CD4-positive, alpha-beta T cell treated with Interleukin-6 for 4 hours (primary cell): ENCODE measurements at regions not wholly inside any gene's neighbourhood (a gene's known extent, or its start where the extent isn't known, plus 50 kb on each side); places are given as distances from the start of the nearest gene placed in this dataset.

Source experiments
- DNase-seq: peaks from one replicate; pipeline ENCODE4 v3.0.0-alpha.2; 2020; ENCODE audit warnings: mixed read lengths

DNA sequence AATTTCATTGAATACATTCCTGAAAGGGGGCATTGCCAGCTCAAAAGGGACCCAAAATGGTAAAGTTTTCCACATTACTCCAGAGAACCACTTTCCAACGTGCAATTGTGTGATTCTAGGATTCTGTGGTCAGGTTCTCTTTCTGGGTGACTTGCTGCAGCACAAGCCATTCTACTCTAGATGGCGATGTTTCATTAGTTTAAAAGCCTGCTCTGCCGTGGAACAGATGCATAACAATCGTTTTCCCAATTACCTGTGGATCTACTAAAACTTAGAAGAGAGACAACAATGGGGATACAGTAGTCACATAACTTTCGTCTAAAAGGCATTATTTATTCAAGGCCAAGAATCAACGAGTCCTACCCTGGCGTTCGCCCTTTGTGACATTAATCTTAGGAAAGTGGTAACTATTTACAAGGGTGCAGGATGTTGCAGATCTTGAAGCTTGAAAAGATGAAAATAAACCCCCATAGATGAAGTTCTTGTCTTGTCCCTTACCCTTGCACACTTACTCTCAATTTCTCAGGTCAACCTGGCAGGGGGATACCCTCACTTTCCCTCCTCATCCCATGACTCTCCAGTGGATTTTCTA, 400.9 kb downstream of the SNAPC1 start:
- DNase-seq: no peak

DNA sequence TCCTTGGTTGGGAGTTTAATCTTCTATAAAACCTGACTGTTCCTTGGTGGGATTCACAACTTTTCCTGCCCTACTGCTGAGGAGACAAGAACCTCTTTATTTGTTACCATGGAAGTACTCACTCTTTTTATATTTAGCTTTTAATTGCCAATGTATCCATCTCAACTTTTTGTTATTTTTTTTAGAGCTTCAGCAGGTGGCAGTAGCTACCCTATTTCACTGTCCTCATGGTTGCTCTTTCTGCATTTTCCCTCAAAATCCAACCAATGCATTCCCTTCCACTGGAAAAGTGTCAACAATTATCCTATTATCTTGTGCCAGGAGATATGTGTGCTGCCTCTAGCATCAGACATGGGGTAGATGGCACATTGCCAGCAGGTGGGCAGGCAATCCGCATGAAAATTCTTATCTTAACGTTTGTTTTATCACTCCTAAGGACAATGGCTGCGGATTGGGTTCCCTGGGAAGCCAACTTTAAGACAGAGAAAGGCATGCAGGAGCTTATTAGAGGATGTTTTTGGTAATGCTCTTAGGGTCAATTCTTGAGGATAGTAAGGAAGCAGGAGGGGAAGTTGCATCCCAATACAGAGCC, 406.4 kb downstream of the SNAPC1 start:
- DNase-seq: no peak

DNA sequence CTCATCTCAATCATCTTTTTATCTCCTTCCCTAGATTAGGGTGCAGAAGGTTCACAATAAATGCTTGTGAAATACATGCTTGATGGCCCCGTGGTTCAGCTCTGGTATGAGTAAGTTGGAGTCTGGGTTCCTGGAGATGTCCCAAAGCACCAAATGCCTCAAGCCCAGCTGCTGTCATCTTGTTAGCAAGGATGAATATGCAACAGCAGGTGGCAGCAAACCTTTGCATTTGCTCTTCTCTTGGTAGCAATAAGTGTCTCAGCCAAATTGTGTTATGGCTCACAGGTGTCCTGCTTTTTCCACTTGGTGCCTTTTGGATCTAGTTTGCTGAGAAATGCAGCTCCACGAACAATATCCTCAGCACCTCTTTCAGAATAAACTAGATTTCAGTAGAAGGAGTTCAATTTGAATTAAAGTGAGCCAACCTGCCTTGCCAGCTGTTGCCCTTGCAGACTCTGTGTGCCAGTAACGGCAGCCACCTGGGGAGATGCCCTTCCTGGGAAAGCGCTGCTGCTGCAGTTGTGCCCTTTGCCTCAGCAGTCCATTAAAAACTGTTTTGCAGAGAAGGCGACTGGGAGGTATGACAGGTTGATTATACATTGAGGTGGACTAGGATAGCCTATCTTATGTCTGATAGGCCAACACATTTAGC, 417.3 kb downstream of the SNAPC1 start:
- DNase-seq: peak; percentile 2

DNA sequence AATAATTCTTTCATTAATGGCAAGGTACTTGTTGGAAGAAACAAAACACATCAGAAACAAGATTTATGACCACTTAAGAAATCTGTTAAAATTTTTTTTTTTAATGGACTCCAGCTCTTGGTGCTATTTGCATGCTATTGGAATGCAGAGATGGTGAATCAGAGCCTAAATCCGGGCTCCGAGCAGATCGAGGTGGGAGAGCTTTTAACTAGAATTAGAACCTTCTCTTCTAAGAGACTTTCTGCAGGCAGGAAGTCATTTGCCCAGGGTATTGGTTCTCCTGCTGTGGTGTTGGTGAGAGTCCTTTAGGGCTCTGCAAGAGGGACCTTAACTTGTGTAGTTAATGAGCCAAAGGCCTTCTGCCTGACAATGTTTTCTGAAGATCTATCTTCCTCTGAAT, 419.4 kb downstream of the SNAPC1 start:
- DNase-seq: no peak

DNA sequence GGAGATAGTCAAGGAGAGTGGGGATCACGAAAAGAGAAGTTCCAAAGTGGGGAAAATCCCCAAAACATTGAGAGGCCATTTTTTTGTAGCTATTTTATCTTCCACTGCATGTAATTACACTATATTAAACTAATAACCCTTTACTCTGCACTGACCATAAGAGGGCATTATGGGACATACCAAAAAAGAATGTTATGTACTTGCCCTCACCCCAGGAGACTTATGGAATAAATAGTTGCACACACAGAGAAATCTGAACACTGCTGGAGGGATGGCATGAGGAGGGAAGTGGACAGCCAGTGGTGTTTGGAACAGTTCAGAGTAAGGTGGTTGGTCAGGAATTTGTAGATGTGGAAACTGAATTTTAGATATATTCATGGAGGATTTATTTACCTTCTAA, 422.9 kb downstream of the SNAPC1 start:
- DNase-seq: no peak

DNA sequence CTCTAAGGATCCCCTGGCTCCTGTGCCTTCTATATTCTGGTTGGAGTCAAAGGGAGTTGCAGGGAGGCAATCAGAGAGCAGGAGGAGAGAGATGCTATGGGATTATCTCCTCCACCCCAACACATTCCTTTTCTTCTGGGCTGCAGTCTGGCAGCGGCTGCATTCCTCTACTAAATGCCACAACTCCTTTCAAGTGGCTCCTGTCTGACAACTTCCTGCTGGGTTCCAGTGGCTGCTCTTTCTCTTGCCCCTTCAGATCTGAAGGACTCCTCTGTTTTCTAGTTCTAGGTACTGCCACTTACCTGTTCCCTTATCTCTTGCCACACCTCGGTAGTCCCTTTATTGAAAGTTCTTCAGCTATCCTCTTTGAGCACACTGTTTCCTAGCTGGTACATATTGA, 425.0 kb downstream of the SNAPC1 start:
- DNase-seq: no peak

DNA sequence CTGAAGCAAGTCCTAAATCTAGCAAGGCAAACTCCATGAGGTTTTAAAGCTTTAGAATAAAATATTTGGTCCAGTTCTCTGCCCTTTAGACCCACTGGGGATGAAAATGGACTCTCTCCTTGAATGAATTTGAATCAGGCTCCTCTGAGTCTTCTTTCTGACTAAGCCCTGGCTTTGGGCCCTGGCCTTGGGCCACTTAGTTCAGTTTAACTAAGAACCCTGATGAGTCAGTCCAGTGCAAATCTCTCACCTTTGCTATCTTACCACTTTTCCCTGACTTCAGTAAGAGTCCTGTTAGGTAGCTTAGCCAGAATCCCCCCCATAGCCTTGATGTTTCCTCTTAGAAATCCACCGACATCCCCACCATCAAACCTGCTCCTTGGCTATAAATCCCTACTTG, 427.5 kb downstream of the SNAPC1 start:
- DNase-seq: no peak

DNA sequence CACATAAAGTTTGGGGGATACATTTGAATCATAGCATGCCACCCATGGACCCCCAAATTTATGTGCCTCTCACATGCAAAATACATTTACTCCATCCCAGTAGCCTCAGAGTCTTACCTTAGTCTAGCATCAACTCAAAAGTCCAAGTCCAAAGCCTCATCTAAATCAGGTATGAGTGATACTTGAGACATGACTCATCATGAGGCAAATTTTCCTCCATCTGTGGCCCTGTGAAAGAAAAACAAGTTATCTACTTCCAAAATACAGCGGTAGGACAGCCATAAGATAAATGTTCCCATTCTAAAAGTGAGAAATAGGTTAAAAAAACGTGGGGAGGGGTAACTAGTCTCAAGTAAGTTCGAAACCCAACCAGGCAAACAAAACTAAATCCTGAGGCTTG, 444.2 kb downstream of the SNAPC1 start:
- no peak for DNase-seq

DNA sequence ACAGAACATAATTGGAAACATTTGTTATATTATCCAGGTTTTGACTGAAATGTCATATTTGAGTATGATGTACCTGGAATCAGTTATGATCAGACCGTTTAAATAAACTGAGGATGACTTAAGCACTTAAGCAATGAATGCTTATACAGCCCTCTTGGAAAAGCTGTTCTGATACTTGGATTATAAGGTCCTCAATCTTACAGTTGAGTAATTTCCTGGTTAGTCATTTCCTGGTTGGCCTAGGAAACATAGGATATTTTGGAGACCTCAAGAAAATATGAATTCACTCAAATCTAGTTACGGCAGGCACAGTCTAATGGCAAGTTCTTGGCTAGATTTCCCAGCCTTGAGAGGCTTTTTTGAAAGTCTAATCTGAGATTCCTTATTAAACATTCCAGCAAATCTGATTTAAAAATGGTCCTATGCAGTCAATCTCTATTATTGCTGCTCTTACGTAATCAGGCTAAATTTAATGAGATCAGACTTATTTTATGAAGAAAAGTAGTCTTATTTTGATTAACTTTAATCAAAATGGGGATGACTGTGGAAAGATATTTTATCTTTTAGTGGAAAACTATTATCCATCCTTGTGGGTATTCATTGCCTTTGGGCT, 447.2 kb downstream of the SNAPC1 start:
- DNase-seq: no peak

DNA sequence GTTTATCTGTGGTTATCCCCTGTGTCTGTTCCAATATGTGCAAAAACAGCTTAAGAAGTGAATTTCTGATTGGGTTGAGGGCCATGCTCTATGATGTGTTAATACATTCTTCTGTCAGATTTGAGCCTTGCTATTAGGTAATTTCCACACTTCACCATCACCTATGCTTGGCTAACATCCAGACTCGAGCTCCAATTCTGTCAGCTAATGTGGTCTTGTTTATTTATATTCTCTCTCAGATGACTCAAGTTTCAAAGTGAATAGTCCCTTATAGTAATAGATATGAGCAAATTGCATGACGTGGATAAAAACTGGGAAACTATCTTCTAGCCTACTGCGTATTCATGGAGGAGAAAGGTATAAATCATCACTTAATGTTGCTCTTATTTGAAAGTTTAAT, 451.3 kb downstream of the SNAPC1 start:
- no peak for DNase-seq

DNA sequence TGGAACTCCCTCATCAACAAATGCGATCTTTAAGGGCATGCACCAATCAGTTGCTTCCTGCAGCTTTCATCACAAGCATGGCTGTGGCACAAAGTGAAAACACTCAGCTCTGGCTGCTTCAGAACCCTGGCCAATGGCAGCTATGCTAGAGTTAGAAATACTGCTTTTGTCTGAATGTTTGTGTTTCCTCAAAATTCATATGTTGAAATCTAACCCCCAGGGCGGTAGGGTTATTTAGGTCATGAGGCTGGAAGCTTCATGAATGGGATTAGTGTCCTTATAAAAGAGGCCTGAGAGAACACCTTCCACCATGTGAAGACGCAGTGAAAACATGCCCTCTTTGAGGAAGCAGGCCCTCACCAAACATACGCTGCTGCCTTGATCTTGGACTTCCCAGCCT, 453.9 kb downstream of the SNAPC1 start:
- DNase-seq: no peak

DNA sequence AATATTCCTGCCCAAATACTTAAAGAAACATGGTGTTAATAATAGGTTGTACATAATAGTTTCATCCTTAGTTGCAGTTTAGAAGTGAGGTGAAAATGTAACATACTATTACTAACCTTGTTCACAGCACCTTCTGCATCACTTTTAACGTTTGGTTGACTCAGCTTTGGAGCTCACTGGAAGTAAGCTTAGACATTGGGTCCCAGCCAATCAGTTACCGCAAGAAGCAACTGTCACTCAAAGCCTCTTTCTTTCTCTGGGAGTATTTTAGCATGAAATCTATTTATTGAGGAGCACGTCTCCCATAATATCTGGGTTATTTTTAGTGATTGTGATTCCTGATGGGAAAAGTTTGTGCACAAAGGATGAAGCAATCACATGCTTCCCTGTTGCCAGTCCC, 472.6 kb downstream of the SNAPC1 start:
- DNase-seq: no peak

DNA sequence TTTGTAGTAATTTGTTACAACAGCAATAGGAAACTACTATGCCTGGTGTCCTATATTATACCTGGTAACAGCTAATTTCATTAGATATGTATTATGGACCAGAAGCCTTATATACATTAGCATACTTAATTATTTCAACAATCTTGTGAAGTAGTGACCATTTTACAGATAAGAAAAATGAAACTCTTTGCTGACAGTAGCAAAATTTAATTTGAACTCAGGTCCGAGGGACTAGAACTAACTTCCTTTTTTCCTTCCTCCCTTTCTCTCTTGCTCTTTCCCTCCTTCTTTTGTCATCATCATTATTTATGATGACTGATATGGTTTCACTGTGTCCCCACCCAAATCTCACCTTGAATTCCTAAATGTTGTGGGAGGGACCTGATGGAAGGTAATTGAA, 482.0 kb downstream of the SNAPC1 start:
- no peak for DNase-seq

DNA sequence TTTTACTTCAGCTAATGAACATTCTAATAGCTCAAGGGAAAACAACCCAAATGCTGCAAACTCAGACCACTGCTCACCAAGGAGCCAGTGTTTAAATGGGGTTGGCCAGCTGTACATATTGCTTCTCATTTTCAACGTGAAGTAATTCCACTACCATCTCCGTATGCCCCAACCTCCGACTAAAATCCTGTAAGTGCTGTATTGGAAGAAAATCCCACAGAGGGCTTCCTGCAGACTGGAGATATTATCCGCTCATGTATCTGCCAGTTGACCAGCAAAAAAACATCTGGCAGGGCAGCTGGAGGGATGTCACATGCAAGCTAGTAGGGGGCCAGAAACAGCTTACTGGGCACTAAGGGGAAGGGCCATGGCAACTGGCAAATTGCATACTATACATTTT, 485.0 kb downstream of the SNAPC1 start:
- no peak for DNase-seq

DNA sequence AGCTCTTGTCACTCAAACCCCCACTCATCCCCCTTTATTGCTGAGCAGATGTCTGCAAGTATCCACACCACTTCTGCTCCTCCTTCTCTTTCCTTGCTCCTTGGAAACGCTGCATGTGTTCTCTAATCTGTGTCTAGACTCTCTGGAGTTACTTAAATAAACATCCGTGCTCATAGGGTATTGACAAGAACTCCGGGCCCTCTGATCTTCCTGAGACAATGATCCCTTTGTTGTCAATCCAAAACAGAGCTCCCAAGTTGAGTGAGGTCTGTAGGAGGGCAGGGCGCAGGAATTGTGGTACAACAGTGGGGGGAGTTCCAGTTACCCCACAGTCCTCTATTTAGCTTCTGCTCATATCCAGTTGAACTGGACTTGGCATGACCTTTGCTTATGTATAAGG, 489.0 kb downstream of the SNAPC1 start:
- no peak for DNase-seq

DNA sequence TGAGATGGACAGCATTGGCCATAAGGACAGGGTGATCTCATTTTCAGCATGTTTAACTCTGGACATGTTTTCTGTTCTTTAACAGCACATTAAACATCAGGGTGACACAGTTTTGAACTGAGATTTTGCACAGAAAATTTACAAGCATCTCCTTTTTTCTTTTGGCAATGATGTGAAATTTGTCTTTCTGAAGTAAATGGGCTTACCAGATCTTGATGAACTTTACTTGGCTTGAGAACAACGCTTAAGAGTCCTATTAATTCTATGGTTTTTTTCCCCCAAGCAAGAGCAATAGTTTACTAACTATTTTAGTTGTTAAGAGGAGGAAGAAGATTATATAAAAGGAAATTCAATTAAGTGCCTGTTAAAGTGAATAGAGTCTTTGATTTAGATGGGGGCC, 491.0 kb downstream of the SNAPC1 start:
- DNase-seq: no peak

DNA sequence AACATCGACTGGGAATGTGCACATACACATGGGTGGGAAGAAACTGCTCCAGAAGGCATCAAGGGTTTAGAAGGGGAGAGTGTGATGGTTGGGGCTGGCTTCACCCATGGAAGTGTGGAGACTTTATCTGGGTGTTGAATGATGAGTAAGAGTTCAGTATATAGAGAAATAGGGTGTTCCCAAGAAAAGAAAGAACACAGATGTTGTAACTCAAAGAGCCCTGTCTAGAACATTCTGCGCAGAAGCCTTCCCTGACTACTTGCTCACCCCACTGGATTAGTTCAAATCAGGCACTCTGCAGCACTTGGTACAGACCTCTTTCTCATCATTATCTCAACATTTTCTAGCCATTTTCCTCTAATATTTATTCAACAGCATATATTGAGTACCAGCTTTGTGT, 491.7 kb downstream of the SNAPC1 start:
- no peak for DNase-seq

DNA sequence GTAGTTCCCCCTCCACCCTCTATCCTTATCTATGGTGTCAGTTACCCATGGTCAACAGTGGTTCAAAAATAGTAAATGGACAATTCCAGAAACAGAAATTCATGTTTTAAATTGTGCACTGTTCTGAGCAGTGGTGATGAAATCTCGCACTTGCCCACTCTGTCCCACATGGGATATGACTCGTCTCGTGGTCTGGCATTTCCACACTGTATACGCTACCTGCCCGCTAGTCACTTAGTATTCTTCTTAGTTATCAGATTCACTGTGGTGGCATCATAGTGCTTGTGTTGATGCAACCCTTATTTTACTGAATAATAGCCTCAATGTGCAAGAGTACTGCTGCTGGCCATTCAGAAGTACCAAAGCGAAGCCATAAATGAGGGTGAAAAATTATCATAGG, 507.0 kb downstream of the SNAPC1 start:
- DNase-seq: no peak

DNA sequence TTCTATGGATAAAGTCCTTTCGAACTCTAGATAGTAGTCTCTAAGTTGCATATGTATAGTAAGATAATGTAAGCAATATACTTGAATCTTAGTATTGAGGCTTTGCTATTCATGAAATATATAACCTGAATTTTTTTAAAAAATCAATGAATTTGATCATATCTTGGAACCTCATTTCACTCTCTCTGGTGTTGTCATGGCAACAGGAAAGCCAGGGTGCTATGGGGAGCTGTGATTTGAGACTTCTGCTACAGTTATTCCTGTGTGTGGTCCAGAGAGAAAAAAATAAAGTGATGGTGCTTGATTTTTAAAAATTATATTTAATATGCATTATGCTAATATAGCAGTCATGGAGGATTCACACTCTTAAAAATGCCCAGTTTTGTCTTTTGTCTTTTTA, 508.0 kb downstream of the SNAPC1 start:
- no peak for DNase-seq

DNA sequence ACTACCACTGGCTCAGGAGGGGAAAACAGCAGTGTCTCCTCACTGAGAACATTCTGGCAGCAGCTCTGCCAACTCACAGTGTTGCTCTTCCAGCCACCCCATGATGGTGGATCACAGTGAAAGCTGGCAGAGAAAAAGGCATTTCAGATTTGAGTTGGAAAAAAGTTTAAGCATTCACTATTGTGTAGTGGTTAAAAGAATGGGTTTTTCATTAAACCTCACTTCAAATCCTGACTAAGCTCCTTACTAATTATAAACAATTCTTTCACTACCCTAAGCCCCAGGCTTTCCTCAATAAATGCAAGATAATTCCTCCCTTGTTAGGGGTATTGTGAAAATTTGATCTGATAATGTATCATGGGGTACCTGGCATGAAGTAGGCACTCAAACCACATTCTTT, 518.1 kb downstream of the SNAPC1 start:
- no peak for DNase-seq

DNA sequence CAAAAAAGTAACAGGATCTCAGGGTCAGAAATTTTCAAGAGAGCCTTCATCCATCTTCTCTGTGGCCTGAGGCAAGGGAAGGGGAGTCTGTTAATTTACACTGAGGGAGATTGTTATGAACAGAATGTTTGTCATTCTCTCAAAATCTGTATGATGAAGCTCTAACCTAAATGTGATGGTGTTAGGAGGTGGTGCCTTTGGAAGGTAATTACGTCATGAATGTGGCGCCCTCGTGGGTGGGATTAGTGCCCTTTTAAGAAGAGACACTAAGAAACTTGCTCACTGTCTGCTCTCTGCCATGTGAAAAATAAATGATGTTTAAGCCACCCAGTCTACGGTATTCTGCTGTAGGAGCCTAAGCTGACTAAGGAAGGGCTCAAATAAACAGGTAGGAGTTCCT, 521.6 kb downstream of the SNAPC1 start:
- no peak for DNase-seq

DNA sequence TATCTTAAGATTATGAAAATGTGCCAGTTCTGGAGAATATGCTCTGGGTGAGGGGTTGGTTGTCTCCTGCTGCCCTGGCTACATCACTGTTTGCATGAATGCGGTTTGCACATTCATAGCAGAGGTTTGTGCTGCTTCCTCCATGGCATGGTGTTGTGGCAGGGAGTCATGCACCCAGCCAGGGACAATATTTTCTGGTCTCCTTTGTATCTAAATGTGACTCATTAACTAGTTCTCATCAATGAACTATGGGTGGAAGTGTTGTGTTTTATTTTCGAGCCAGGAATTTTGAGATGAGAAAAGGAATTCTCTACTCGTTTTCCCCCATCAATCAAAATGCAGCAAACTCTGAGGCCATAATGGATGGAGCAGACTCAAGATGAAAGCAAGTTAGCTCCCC, 527.3 kb downstream of the SNAPC1 start:
- DNase-seq: no peak

DNA sequence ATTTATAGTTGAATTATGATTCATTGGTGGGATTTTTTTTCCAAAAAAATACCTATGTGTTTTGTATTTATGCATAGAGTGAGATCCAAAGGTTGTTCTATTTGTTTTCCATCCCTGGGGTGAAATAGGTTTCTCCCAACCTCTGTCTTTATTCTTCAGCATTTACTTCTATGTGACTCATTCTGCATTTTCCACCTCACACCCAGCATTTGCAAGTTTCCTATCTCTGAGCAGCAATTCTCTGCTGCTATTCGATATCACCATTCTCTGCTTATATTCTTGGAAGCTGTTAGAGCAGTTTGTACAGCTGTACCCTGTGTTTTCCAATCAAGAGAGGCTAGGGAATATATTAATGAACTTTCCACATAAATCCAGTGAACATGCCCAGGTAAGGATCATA, 538.9 kb downstream of the SNAPC1 start:
- DNase-seq: no peak

DNA sequence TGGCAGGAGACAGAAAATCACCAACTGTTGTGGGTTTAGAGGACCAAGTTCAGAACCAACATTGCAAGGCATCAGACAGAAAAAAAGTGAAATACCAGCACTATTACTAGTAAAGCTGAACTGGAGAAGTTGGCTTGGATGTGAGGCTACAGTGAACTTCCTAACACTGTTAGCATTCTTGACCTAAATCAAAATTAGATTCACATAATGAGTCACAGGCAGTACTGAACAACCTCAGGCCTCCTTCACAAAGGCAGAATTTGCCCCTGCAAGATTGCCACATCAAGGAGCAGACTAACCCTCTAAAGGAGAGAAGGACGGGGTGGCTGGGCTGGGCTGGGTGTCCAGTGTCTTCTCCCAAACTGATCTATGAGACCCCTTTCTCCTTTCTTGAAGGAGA, 539.7 kb downstream of the SNAPC1 start:
- DNase-seq: no peak

DNA sequence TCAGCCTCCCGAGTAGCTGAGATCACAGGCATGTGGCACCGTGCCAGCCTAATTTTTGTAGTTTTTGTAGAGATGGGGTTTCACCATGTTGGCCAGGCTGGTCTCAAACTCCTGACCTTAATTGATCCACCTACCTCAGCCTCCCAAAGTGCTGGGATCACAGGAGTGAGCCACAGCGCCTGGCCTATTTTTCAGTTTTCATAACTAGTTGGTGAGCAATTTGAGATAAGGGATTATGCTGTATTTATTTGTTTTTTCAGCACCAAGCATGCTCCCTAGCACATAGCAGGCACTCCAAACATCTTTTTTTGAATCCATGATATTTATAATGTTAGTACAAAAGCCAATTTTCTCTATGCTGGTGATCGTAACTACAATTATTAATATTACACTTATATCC, 541.2 kb downstream of the SNAPC1 start:
- DNase-seq: no peak
